ENCODE measurements at regions not wholly inside any gene's neighbourhood (a gene's known extent, or its start where the extent isn't known, plus 50 kb on each side); places are given as distances from the start of the nearest gene placed in this dataset.

DNA sequence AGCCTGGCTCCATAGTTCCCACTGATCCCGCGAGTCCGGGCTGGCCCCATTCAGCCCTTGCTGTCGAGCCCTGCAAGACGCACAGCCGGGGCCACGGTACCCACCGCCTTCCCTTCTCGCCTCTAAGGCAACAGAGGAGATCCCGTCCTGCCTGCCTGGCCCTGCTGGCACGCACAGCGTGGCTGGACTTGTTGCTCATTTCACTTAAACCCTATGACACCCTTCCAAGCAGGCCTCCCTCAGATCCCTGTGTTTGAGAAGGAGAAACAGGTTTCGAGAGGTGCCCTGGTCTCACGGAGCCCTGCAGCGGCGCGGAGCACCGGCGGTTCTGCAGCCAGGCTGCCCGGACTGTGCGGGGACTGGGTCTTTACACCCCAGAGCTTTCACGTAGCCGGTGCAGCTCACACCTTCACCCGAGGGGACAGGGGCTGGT is 1048.4 kb downstream of the BRD1 start:
- Histone ChIP-seq H3K27ac (no peak overlapping the region), H3K36me3 (no peaks in the 10 kb centered on the region), H3K27me3 (peaks cover 0 to 28% (median 0%) of the 10 kb centered on the region in 4 donors), H3K4me3 (no peak overlapping the region), H3K9me3 (peaks cover 0 to 17% (median 0%) of the 10 kb centered on the region in 3 donors), H3K4me1 (no peaks in the 10 kb centered on the region)
- 44 to 64% methylated on average over 13 to 16 of the region's 24 CpGs for WGBS, 2 donors
- TF ChIP-seq, protein P1, sequence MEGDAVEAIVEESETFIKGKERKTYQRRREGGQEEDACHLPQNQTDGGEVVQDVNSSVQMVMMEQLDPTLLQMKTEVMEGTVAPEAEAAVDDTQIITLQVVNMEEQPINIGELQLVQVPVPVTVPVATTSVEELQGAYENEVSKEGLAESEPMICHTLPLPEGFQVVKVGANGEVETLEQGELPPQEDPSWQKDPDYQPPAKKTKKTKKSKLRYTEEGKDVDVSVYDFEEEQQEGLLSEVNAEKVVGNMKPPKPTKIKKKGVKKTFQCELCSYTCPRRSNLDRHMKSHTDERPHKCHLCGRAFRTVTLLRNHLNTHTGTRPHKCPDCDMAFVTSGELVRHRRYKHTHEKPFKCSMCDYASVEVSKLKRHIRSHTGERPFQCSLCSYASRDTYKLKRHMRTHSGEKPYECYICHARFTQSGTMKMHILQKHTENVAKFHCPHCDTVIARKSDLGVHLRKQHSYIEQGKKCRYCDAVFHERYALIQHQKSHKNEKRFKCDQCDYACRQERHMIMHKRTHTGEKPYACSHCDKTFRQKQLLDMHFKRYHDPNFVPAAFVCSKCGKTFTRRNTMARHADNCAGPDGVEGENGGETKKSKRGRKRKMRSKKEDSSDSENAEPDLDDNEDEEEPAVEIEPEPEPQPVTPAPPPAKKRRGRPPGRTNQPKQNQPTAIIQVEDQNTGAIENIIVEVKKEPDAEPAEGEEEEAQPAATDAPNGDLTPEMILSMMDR (IDR thresholded peaks at IDR 0.05) = no peak
- TF ChIP-seq POLR2A (IDR thresholded peaks at IDR 0.05) = no peak
- no peak for DNase-seq
- intact Hi-C loops (cut with DNase I) = no loop called here

DNA sequence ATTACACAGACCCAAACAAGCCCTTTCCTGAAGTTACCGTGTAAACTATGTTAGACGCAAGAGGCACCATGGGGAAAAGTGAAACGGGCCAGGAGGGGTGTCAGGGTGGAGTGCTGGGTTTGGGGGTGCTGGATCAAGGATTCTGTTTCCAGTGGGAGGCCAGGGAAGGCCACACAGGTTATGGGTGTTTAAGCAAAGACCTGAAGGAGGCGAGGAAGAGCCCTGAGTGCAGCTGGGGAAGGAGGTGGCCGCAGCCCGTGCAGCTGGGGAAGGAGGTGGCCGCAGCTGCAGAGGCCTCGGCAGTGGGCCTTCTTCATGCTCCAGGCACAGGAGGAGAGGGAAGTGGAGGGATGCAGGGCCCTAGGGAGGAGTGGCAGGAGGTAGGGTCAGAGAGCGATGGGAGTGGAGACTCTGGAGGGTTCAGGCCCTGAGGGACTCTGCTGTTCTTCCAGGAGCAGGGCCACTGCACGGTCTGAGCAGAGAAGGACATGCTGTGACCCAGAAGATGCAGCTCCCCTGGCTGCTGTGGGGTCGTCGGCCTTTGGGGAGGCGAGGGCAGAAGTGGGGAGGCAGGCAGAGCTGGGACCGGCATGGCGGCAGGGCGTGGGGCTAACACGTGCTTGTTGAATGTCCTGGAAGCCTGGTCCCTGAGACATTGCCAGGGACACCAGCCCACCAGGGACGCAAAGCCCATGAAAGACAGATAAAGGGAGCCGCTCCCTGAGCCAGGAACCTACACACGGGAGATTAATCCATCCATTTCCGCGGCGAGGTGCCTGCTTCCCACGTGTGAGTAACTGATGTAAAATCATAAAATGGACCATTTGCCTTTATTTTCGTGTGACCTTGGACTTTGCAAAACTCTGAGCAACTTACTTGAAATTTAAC is 1049.1 kb downstream of the BRD1 start:
- Histone ChIP-seq H3K36me3 (no peaks in the 10 kb centered on the region), H3K9me3 (peaks cover 0 to 17% (median 0%) of the 10 kb centered on the region in 3 donors), H3K27ac (no peak overlapping the region), H3K27me3 (peaks cover 0 to 28% (median 0%) of the 10 kb centered on the region in 4 donors), H3K4me3 (no peak overlapping the region), H3K4me1 (no peaks in the 10 kb centered on the region)
- 62 to 78% methylated on average over 23 to 25 of the region's 25 CpGs for WGBS, 2 donors
- no peak for DNase-seq
- intact Hi-C loops (cut with DNase I) = no loop called here
- TF ChIP-seq, protein P1 (IDR thresholded peaks at IDR 0.05) = no peak
- TF ChIP-seq POLR2A (IDR thresholded peaks at IDR 0.05) = no peak

DNA sequence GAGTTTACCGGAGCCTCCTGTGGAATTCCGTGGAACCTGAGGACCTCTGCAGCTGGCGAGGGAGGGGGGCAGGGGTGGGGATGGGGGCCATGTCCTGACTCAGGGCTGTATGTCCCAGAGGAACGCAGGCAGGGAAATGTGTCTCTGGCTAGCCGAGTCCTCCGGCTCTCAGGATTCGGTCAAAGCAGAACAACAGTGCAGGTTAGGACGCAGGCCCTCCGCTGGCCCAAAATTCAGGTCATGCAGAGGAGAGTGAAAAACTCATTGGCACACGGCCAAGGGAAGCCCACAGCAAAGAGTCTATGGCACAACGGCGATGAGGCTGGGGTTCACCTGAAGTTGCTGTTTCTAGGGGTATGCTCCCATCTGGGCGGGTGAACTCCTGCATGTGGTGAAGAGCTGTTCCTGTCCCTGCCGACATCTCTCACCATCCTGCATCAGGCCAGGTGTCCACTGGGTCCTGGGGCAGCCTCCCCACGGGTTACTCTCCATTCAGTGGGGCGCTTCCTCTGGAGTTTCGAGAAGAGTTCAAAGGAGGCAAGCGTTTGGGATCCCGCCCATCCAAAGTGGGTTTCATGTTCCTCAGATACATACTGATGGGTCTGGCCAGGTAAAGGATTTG is 1055.3 kb downstream of the BRD1 start:
- TF ChIP-seq, protein P1 (IDR thresholded peaks at IDR 0.05) = no peak
- no peak for TF ChIP-seq POLR2A (IDR thresholded peaks at IDR 0.05)
- peaks cover 0 to 6% (median 0%) of the 10 kb centered on the region in 4 donors for H3K27me3 ChIP-seq
- H3K4me3 ChIP-seq = no peak overlapping the region
- intact Hi-C loops (cut with DNase I) = no loop called here
- peaks cover 0 to 26% (median 0%) of the 10 kb centered on the region in 3 donors for H3K9me3 ChIP-seq
- no peak overlapping the region for H3K27ac ChIP-seq
- DNase-seq = no peak
- H3K4me1 ChIP-seq = no peaks in the 10 kb centered on the region
- WGBS, 2 donors = 61 to 78% methylated on average over 8 to 9 of the region's 19 CpGs
- no peaks in the 10 kb centered on the region for H3K36me3 ChIP-seq

DNA sequence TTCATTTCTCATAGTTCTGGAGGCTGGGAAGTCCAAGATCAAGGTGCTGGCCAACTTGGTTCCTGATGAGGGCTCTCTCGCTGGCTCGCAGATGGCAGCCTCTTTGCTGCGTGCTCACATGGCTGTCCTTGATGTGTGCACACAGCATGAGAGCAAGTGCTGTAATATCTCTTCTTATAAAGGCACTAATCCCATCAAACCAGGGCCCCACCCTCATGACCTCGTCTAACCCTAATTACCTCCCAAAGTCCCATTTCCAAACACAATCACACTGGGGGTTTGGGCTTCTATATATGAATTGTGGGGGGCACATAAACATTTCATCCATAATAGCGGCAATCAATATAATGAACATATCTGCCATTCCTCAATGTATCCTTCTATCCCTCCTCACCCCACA is 1062.1 kb downstream of the BRD1 start:
- Histone ChIP-seq H3K9me3 (peaks cover 0 to 19% (median 5%) of the 10 kb centered on the region in 3 donors), H3K27ac (no peak overlapping the region), H3K4me1 (no peaks in the 10 kb centered on the region), H3K27me3 (peaks cover 0 to 13% (median 0%) of the 10 kb centered on the region in 4 donors), H3K4me3 (no peak overlapping the region), H3K36me3 (no peaks in the 10 kb centered on the region)
- TF ChIP-seq, protein P1 (IDR thresholded peaks at IDR 0.05) = no peak
- no peak for TF ChIP-seq POLR2A (IDR thresholded peaks at IDR 0.05)
- intact Hi-C loops (cut with DNase I) = no loop called here
- DNase-seq = no peak
- WGBS, 2 donors = 88 to 91% methylated on average over 5 of the region's 5 CpGs

DNA sequence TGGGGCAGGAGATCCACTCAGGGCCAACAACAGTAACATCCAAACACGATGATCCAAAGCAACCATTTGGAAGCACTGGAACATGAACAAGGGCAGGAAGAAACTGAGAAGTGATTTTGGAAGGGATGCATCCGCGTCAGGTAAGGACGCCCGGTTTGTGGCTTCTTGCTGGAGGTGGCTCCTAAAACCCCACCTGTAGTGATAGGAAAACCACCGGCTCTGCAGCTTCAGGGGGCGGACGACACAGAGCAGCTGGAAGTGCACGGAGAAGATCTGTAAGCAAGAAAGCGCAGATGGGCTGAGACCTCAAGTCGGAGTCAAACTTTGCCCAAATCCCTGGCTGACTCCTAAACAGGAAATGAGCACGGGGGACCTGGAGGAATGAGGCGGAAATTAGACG is 1066.1 kb downstream of the BRD1 start:
- H3K27ac ChIP-seq = no peak overlapping the region
- no peak for TF ChIP-seq POLR2A (IDR thresholded peaks at IDR 0.05)
- TF ChIP-seq, protein P1 (IDR thresholded peaks at IDR 0.05) = no peak
- H3K4me3 ChIP-seq = no peak overlapping the region
- 77 to 78% methylated on average over 14 of the region's 14 CpGs for WGBS, 2 donors
- H3K9me3 ChIP-seq = peaks cover 0 to 6% (median 5%) of the 10 kb centered on the region in 3 donors
- no peaks in the 10 kb centered on the region for H3K36me3 ChIP-seq
- H3K4me1 ChIP-seq = no peaks in the 10 kb centered on the region
- peaks cover 0 to 27% (median 0%) of the 10 kb centered on the region in 4 donors for H3K27me3 ChIP-seq
- intact Hi-C loops (cut with DNase I) = no loop called here
- DNase-seq = no peak

All from esophagus squamous epithelium (tissue), 5 donors.